ENCODE measurements at regions not wholly inside any gene's neighbourhood (a gene's known extent, or its start where the extent isn't known, plus 50 kb on each side); places are given as distances from the start of the nearest gene placed in this dataset.

DNA sequence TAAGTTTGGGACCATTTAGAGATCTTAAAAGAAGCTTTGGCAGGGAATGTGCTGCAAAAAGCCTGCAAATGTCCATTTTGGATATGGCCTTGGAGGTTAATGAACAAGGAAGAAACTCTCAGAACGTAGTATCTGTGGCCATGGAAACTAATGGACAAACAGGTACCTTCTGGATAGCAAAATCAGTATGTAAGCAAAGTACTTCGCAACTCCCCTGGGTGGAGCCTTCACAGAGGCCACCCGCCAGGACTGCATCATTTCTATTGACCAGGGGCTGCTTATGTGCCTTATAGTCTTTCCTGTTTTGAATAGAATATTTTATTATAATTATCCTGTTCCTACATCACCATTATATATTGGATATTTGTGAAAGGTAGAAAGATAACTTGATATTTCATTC, 510.8 kb upstream of the SYNCRIP start:
- no peak overlapping the region for H3K18ac ChIP-seq (ENCODE audit: insufficient read length, low read depth, low read length)
- no peak overlapping the region for H2BK120ac ChIP-seq (ENCODE audit: low read depth, low read length, poor library complexity, severe bottlenecking)
- peaks cover 3% of the 10 kb centered on the region; the same call in 1 of the 2 replicates for H3K4me1 ChIP-seq (ENCODE audit: insufficient read depth, low read length)
- no peak overlapping the region for H3K9ac ChIP-seq (ENCODE audit: extremely low read depth, insufficient read length, low read length)
- H4K8ac ChIP-seq (replicated peaks; ENCODE audit: insufficient read length, low read depth, low read length), result no peak overlapping the region
- Mint-ChIP-seq H3K4me1 (peaks cover 16 to 18% of the 10 kb centered on the region in 2 experiments), H3K4me3 (no peak overlapping the region), H3K27ac (no peak overlapping the region), H3K9me3 (no peaks in the 10 kb centered on the region), H3K36me3 (ENCODE audit: insufficient read depth in 1 of 3, low read depth in 3 of 3) (no peaks in the 10 kb centered on the region), H3K27me3 (ENCODE audit: low read depth) (peaks cover 16% of the 10 kb centered on the region)
- no peak overlapping the region for H2BK15ac ChIP-seq (ENCODE audit: low read depth, low read length)
- no peak overlapping the region for H2AFZ ChIP-seq (ENCODE audit: low read length)
- TF ChIP-seq, protein P1, sequence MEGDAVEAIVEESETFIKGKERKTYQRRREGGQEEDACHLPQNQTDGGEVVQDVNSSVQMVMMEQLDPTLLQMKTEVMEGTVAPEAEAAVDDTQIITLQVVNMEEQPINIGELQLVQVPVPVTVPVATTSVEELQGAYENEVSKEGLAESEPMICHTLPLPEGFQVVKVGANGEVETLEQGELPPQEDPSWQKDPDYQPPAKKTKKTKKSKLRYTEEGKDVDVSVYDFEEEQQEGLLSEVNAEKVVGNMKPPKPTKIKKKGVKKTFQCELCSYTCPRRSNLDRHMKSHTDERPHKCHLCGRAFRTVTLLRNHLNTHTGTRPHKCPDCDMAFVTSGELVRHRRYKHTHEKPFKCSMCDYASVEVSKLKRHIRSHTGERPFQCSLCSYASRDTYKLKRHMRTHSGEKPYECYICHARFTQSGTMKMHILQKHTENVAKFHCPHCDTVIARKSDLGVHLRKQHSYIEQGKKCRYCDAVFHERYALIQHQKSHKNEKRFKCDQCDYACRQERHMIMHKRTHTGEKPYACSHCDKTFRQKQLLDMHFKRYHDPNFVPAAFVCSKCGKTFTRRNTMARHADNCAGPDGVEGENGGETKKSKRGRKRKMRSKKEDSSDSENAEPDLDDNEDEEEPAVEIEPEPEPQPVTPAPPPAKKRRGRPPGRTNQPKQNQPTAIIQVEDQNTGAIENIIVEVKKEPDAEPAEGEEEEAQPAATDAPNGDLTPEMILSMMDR (conservative IDR thresholded peaks at IDR 0.05), result no peak
- no peak overlapping the region for H3K4ac ChIP-seq (ENCODE audit: low read depth, low read length)
- H3K23me2 ChIP-seq (ENCODE audit: insufficient read length, low read depth, low read length, poor library complexity, severe bottlenecking), result no peaks in the 10 kb centered on the region
- no peak overlapping the region for H4K91ac ChIP-seq (ENCODE audit: insufficient read length, low read depth, low read length)
- H3K79me1 ChIP-seq (ENCODE audit: insufficient read depth, low read depth, low read length, poor library complexity, severe bottlenecking), result no peaks in the 10 kb centered on the region
- H3T11ph ChIP-seq (ENCODE audit: low read length), result no peak overlapping the region
- H3K23ac ChIP-seq (ENCODE audit: insufficient read length, low read depth, low read length), result no peak overlapping the region
- H3K4me2 ChIP-seq (ENCODE audit: insufficient read depth, insufficient read length, low read length), result no peak overlapping the region
- WGBS (ENCODE audit: extremely low coverage, insufficient read length, low lambda C conversion rate), result no CpG with 5 or more reads among the region's 3 CpGs
- no peak for DNase-seq
- no peak overlapping the region for H2BK20ac ChIP-seq (ENCODE audit: low read depth, low read length, poor library complexity, severe bottlenecking)
- no peak overlapping the region for H3K27ac ChIP-seq (ENCODE audit: insufficient read length, low read depth, low read length)
- H4K20me1 ChIP-seq (ENCODE audit: control insufficient read depth, insufficient read depth, insufficient read length), result no peaks in the 10 kb centered on the region
- no peaks in the 10 kb centered on the region for H3K27me3 ChIP-seq (ENCODE audit: insufficient read depth, low read length)
- no peak overlapping the region for H4K5ac ChIP-seq (ENCODE audit: insufficient read length, low read depth, low read length)
- no peak overlapping the region for H3K56ac ChIP-seq (ENCODE audit: insufficient read length, low read depth, low read length)
- H2BK12ac ChIP-seq (ENCODE audit: insufficient read length, low read depth, low read length), result no peak overlapping the region
- no peaks in the 10 kb centered on the region for H3K79me2 ChIP-seq (ENCODE audit: insufficient read depth, low read length)
- no peak overlapping the region for H3K14ac ChIP-seq (ENCODE audit: insufficient read depth, low read length)
- H2BK5ac ChIP-seq (ENCODE audit: insufficient read length, low read length), result no peak overlapping the region
- no peak overlapping the region for H2AK5ac ChIP-seq (ENCODE audit: insufficient read length, low read length)
- no peaks in the 10 kb centered on the region for H3K9me3 ChIP-seq (ENCODE audit: control insufficient read depth, low read depth, low read length)
